GM23338 (cell line): ENCODE measurements at regions not wholly inside any gene's neighbourhood (a gene's known extent, or its start where the extent isn't known, plus 50 kb on each side); places are given as distances from the start of the nearest gene placed in this dataset.
A peak's percentile ranks its signal among the peaks of the same experiment; 100 is the strongest.

ENCODE experiments used
- ATAC-seq: fragments of 200-7000 bp; cut with Tn5 transposase; 3 replicates; pipeline ENCODE4 v1.9.1; 2020
- DNase-seq: peaks from one replicate; pipeline ENCODE4 v3.0.0-alpha.2; 2015; ENCODE audit warnings: low spot score
- H2AFZ ChIP-seq: fragments of 200-600 bp; sonication (generic); 2 replicates; pipeline ENCODE4 v1.8.0; 2016; ENCODE audit warnings: antibody characterized with exemption, mild to moderate bottlenecking, moderate library complexity
- H3F3A ChIP-seq: fragments of 200-600 bp; sonication (generic); replicated peaks from 2 replicates; pipeline ENCODE4 v1.8.0; 2017; ENCODE audit warnings: antibody characterized with exemption, mixed run types, low read depth
- H3K27ac ChIP-seq: fragments of 200-600 bp; sonication (generic); 2 replicates; pipeline ENCODE4 v1.6.1; 2016; ENCODE audit warnings: low read depth
- H3K27me3 ChIP-seq: fragments of 200-600 bp; sonication (generic); 2 replicates; pipeline ENCODE4 v1.8.0; 2016; ENCODE audit warnings: mild to moderate bottlenecking, mixed run types, moderate library complexity; ENCODE audit not compliant: insufficient read depth
- H3K36me3 ChIP-seq: fragments of 200-600 bp; sonication (generic); 2 replicates; pipeline ENCODE4 v1.8.0; 2016; ENCODE audit warnings: mild to moderate bottlenecking; ENCODE audit not compliant: insufficient read depth
- H3K4me1 ChIP-seq: fragments of 200-600 bp; sonication (generic); 2 replicates; pipeline ENCODE4 v1.8.0; 2016; ENCODE audit warnings: mild to moderate bottlenecking, moderate library complexity; ENCODE audit not compliant: insufficient read depth
- H3K4me2 ChIP-seq: fragments of 200-600 bp; sonication (generic); 2 replicates; pipeline ENCODE4 v1.7.1; 2017; ENCODE audit warnings: mixed run types
- H3K4me3 ChIP-seq: fragments of 200-600 bp; sonication (generic); 2 replicates; pipeline ENCODE4 v1.6.1; 2016; ENCODE audit warnings: mixed run types
- H3K79me2 ChIP-seq: fragments of 200-600 bp; sonication (generic); replicated peaks from 2 replicates; pipeline ENCODE4 v1.8.0; 2017; ENCODE audit warnings: mild to moderate bottlenecking; ENCODE audit not compliant: insufficient read depth
- H3K9me2 ChIP-seq: fragments of 200-600 bp; sonication (generic); 2 replicates; pipeline ENCODE4 v1.8.0; 2017; ENCODE audit not compliant: insufficient read depth
- H4K20me1 ChIP-seq: fragments of 200-600 bp; sonication (generic); replicated peaks from 2 replicates; pipeline ENCODE4 v1.8.0; 2017; ENCODE audit warnings: mild to moderate bottlenecking; ENCODE audit not compliant: insufficient read depth
- H3K27ac Mint-ChIP-seq: 2 replicates; pipeline ENCODE4 v1.8.0; 2020; ENCODE audit warnings: inconsistent platforms, mild to moderate bottlenecking, moderate library complexity, mixed read lengths
- H3K27me3 Mint-ChIP-seq: 3 replicates; pipeline ENCODE4 v1.8.0; 2022; ENCODE audit warnings: low read depth, mild to moderate bottlenecking, moderate library complexity, mixed read lengths, inconsistent platforms; ENCODE audit not compliant: insufficient read depth, poor library complexity
- H3K36me3 Mint-ChIP-seq: 3 replicates; pipeline ENCODE4 v1.8.0; 2021; ENCODE audit warnings: low read depth, mild to moderate bottlenecking, inconsistent platforms, moderate library complexity, mixed read lengths
- H3K4me1 Mint-ChIP-seq: 3 replicates; pipeline ENCODE4 v1.8.0; 2020; ENCODE audit warnings: mild to moderate bottlenecking, inconsistent platforms, mixed read lengths
- H3K4me3 Mint-ChIP-seq: 3 replicates; pipeline ENCODE4 v1.8.0; 2021; ENCODE audit warnings: moderate library complexity, mild to moderate bottlenecking, inconsistent platforms, mixed read lengths
- H3K9me3 Mint-ChIP-seq: 3 replicates; pipeline ENCODE4 v1.8.0; 2020; ENCODE audit warnings: moderate library complexity, mild to moderate bottlenecking, inconsistent platforms, mixed read lengths
- CREB1 ChIP-seq: fragments of 250-450 bp; sonication (Bioruptor Pico); IDR thresholded peaks from 2 replicates; pipeline ENCODE4 v1.5.0; 2020; ENCODE audit warnings: low read depth, mild to moderate bottlenecking, moderate library complexity
- CTCF ChIP-seq, 2 experiments: fragments of 200-600 bp in 1 of 2; sonication (generic) in 1 of 2; conservative IDR thresholded peaks; 2 replicates each; pipeline versions ENCODE4 v1.5.1 to v1.6.1; 2016 to 2017; ENCODE audit warnings: antibody characterized with exemption in 2 of 2, low read depth in 2 of 2, mild to moderate bottlenecking in 2 of 2, moderate library complexity in 1 of 2
- ETS1 ChIP-seq: IDR thresholded peaks from 2 replicates; pipeline ENCODE4 v1.6.1; 2016; ENCODE audit warnings: antibody characterized with exemption
- EZH2phosphoT487 ChIP-seq: fragments of 200-600 bp; sonication (generic); IDR thresholded peaks from one replicate; pipeline ENCODE4 v1.8.1; 2018; ENCODE audit warnings: antibody characterized with exemption; ENCODE audit not compliant: unreplicated experiment
- JUNB ChIP-seq: IDR thresholded peaks from one replicate; pipeline ENCODE4 v1.6.1; 2016; ENCODE audit warnings: antibody characterized with exemption; ENCODE audit not compliant: unreplicated experiment
- NANOG ChIP-seq: IDR thresholded peaks from 2 replicates; pipeline ENCODE4 v1.6.1; 2016; ENCODE audit warnings: antibody characterized with exemption, borderline replicate concordance
- POLR2AphosphoS5 ChIP-seq: IDR thresholded peaks from 2 replicates; pipeline ENCODE4 v1.6.1; 2016; ENCODE audit warnings: antibody characterized with exemption, low read depth
- REST ChIP-seq: IDR thresholded peaks from one replicate; pipeline ENCODE4 v1.6.1; 2018; ENCODE audit warnings: antibody characterized with exemption; ENCODE audit not compliant: unreplicated experiment
- ZNF114 ChIP-seq: fragments of 250-450 bp; sonication (Bioruptor Pico); IDR thresholded peaks from 2 replicates; pipeline ENCODE4 v1.5.0; 2020; ENCODE audit warnings: mild to moderate bottlenecking, moderate library complexity
- ZNF331 ChIP-seq: fragments of 250-450 bp; sonication (Bioruptor Pico); IDR thresholded peaks from 2 replicates; pipeline ENCODE4 v1.5.0; 2020; ENCODE audit warnings: low read depth, mild to moderate bottlenecking, moderate library complexity

- TF ChIP-seq REST, result no peak
- TF ChIP-seq ZNF114 (CRISPR knock-in tag), result no peak
- no peak for TF ChIP-seq ZNF331
- no peak for TF ChIP-seq EZH2phosphoT487
- no peak for TF ChIP-seq JUNB
Measured at GRCh38 chr6:126148853-126149252, 162.5 kb downstream of the TRMT11 start (continued).

GRCh38 chr6:126152372-126152745 is 166.0 kb downstream of the TRMT11 start:
- Histone ChIP-seq H4K20me1 (no peaks in the 10 kb centered on the region), H3K27me3 (no peaks in the 10 kb centered on the region), H3F3A (no peaks in the 10 kb centered on the region), H3K36me3 (no peaks in the 10 kb centered on the region), H3K4me1 (0 out of 2 replicates have a peak, but pooled peaks cover 3% of the 10 kb centered on the region), H3K9me2 (no peaks in the 10 kb centered on the region), H3K79me2 (no peaks in the 10 kb centered on the region), H3K27ac (no peak overlapping the region), H2AFZ (no peak overlapping the region), H3K4me3 (no peak overlapping the region), H3K4me2 (no peak overlapping the region)
- peaks cover 6% of the 10 kb centered on the region; the same call in 2 of the 3 replicates for H3K4me1 Mint-ChIP-seq
- ATAC-seq (no peak), DNase-seq (no peak)
- no peaks in the 10 kb centered on the region for H3K36me3 Mint-ChIP-seq
- H3K9me3 Mint-ChIP-seq, result no peaks in the 10 kb centered on the region
- H3K27me3 Mint-ChIP-seq, result peaks cover 1% of the 10 kb centered on the region
- H3K4me3 Mint-ChIP-seq, result no peak overlapping the region
- 0 out of 2 replicates have a peak overlapping the region, but pooled peaks have one; percentile 4 for H3K27ac Mint-ChIP-seq
- no peak for TF ChIP-seq ZNF331
- no peak for TF ChIP-seq ZNF114 (CRISPR knock-in tag)
- TF ChIP-seq CREB1 (CRISPR knock-in tag), result no peak
- TF ChIP-seq NANOG, result no peak
- no peak for TF ChIP-seq POLR2AphosphoS5
- TF ChIP-seq REST, result no peak
- TF ChIP-seq EZH2phosphoT487, result no peak
- no peak for TF ChIP-seq ETS1
- no peak for TF ChIP-seq JUNB
- TF ChIP-seq CTCF (conservative IDR thresholded peaks at IDR 0.05; ENCODE audit: low read depth in 2 of 2), result no peak
